ENCODE measurements at regions not wholly inside any gene's neighbourhood (a gene's known extent, or its start where the extent isn't known, plus 50 kb on each side); places are given as distances from the start of the nearest gene placed in this dataset.

GRCh38 chr6:163662604-163663225, 248.2 kb downstream of the QKI start:
- no TSS peak for BruUV-seq (replicated peaks)
- dilution Hi-C loops (cut with HindIII; ENCODE audit: low sequenced_read_pairs, unreplicated experiment), result no loop called here
- WGBS, 2 experiments (ENCODE audit: extremely low coverage in 2 of 2, insufficient read length in 1 of 2), result 90% methylated on average over 7 of the region's 16 CpGs; no CpG with 5 or more reads in 1 of the 2 experiments

More at GRCh38 chr6:163662604-163663225, 248.2 kb downstream of the QKI start:
- ATAC-seq (ENCODE audit: low read depth), result no peak
- no peak overlapping the region for H2AFZ ChIP-seq (replicated peaks; ENCODE audit: low read length, poor library complexity)
- CTCF ChIA-PET, result no interaction called here
- H3K4ac ChIP-seq (ENCODE audit: low read depth, low read length), result no peak overlapping the region
- H3K27ac ChIP-seq (ENCODE audit: insufficient read depth, low read length), result no peak overlapping the region
- no peak overlapping the region for H4K8ac ChIP-seq (ENCODE audit: low read depth in 2 of 2, low read length in 2 of 2)
- no peak overlapping the region for H3K14ac ChIP-seq (replicated peaks; ENCODE audit: low read depth, low read length)
- no peak overlapping the region for H2BK5ac ChIP-seq (ENCODE audit: low read depth, low read length, poor library complexity, severe bottlenecking)
- no peak overlapping the region for H2AK9ac ChIP-seq (replicated peaks; ENCODE audit: low read depth, low read length, poor library complexity)
- no peaks in the 10 kb centered on the region for H3K4me1 ChIP-seq (ENCODE audit: control insufficient read depth, insufficient read depth, low read length)
- H4K5ac ChIP-seq (ENCODE audit: low read depth, low read length), result no peak overlapping the region
- no peaks in the 10 kb centered on the region for H3K36me3 ChIP-seq (ENCODE audit: control insufficient read depth, insufficient read depth, low read length)
- H3K4me2 ChIP-seq (ENCODE audit: low read depth, low read length), result no peak overlapping the region
- no peak overlapping the region for H2BK20ac ChIP-seq (ENCODE audit: low read depth, low read length)
- peaks cover 11% of the 10 kb centered on the region for H3K27me3 ChIP-seq (ENCODE audit: control insufficient read depth, insufficient read depth, low read length)
- POLR2A ChIA-PET (ENCODE audit: unreplicated experiment), result no interaction called here
- H3K9me1 ChIP-seq (ENCODE audit: insufficient read depth, low read length), result no peaks in the 10 kb centered on the region
- no peak overlapping the region for H4K91ac ChIP-seq (ENCODE audit: insufficient read depth, low read depth, low read length)
- H3K9me3 ChIP-seq (ENCODE audit: control insufficient read depth, insufficient read depth, low read length), result no peaks in the 10 kb centered on the region; the same call in 1 of the 2 replicates
- intact Hi-C loops (cut with micrococcal nuclease) (no loop called here), in situ Hi-C loops (cut with MboI; ENCODE audit: low sequenced_read_pairs) (no loop called here)
- no peak overlapping the region for H3K23ac ChIP-seq (ENCODE audit: low read depth, low read length)
- no peak overlapping the region for H3K4me3 ChIP-seq (ENCODE audit: insufficient read depth, low read depth, low read length)
- no peak overlapping the region for H3K56ac ChIP-seq (ENCODE audit: extremely low read depth, insufficient read depth, low read length)
- no peaks in the 10 kb centered on the region for H3K79me1 ChIP-seq (ENCODE audit: low read depth in 1 of 2, low read length in 2 of 2)
- H2BK120ac ChIP-seq (ENCODE audit: low read depth, low read length), result no peak overlapping the region
- DNase-seq, result no peak
- H2AK5ac ChIP-seq (ENCODE audit: low read depth, low read length), result no peak overlapping the region
- no peak overlapping the region for H3K9ac ChIP-seq (ENCODE audit: low read depth, low read length)
- H4K20me1 ChIP-seq (ENCODE audit: insufficient read depth, low read length), result no peaks in the 10 kb centered on the region
- TF ChIP-seq FOS (IDR thresholded peaks at IDR 0.05; ENCODE audit: low read depth, low read length), result no peak
- TF ChIP-seq RAD21 (IDR thresholded peaks at IDR 0.05; ENCODE audit: low read length), result no peak
- TF ChIP-seq ELK1 (IDR thresholded peaks at IDR 0.05; ENCODE audit: borderline replicate concordance, low read depth, low read length), result no peak
- TF ChIP-seq SMC3 (IDR thresholded peaks at IDR 0.05; ENCODE audit: low read depth, low read length), result no peak
- TF ChIP-seq, protein P1, sequence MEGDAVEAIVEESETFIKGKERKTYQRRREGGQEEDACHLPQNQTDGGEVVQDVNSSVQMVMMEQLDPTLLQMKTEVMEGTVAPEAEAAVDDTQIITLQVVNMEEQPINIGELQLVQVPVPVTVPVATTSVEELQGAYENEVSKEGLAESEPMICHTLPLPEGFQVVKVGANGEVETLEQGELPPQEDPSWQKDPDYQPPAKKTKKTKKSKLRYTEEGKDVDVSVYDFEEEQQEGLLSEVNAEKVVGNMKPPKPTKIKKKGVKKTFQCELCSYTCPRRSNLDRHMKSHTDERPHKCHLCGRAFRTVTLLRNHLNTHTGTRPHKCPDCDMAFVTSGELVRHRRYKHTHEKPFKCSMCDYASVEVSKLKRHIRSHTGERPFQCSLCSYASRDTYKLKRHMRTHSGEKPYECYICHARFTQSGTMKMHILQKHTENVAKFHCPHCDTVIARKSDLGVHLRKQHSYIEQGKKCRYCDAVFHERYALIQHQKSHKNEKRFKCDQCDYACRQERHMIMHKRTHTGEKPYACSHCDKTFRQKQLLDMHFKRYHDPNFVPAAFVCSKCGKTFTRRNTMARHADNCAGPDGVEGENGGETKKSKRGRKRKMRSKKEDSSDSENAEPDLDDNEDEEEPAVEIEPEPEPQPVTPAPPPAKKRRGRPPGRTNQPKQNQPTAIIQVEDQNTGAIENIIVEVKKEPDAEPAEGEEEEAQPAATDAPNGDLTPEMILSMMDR (conservative IDR thresholded peaks at IDR 0.05; ENCODE audit: low read depth, low read length), result no peak
- no peak for TF ChIP-seq USF2 (IDR thresholded peaks at IDR 0.05; ENCODE audit: low read depth, low read length)
- no peak for TF ChIP-seq RCOR1 (IDR thresholded peaks at IDR 0.05; ENCODE audit: insufficient replicate concordance, low read length)
- no peak for TF ChIP-seq BHLHE40 (IDR thresholded peaks at IDR 0.05; ENCODE audit: low read depth, low read length)
- TF ChIP-seq POLR2A (IDR thresholded peaks at IDR 0.05; ENCODE audit: low read depth, low read length), result no peak
- TF ChIP-seq NFE2L2 (IDR thresholded peaks at IDR 0.05; ENCODE audit: low read depth, low read length), result no peak
- no peak for TF ChIP-seq CEBPB (IDR thresholded peaks at IDR 0.05; ENCODE audit: low read depth, low read length)
- TF ChIP-seq MXI1 (IDR thresholded peaks at IDR 0.05; ENCODE audit: borderline replicate concordance, low read depth, low read length), result no peak
- no peak for TF ChIP-seq MAFK (IDR thresholded peaks at IDR 0.05; ENCODE audit: low read depth, low read length)
- no peak overlapping the region for H2BK15ac ChIP-seq (ENCODE audit: low read depth, low read length)
- no peak overlapping the region for H3K18ac ChIP-seq (ENCODE audit: low read depth, low read length)

Data from IMR-90 (cell line).